Transverse colon (tissue), 4 donors: ENCODE measurements at regions not wholly inside any gene's neighbourhood (a gene's known extent, or its start where the extent isn't known, plus 50 kb on each side); places are given as distances from the start of the nearest gene placed in this dataset.

Source experiments
- DNase-seq: peaks from one replicate; pipeline ENCODE4 v3.0.0-alpha.2; 2019
- H3K27ac ChIP-seq, 4 donors: fragments of 200-600 bp; sonication (generic); 2 replicates each; pipeline ENCODE4 v1.5.1; 2016 to 2018; ENCODE audit warnings: inconsistent platforms in 4 of 4
- H3K27me3 ChIP-seq: fragments of 200-600 bp; sonication (generic); 2 replicates; pipeline ENCODE4 v1.5.1; 2017; ENCODE audit warnings: inconsistent platforms
- H3K36me3 ChIP-seq, 4 donors: fragments of 200-600 bp; sonication (generic); 2 replicates each; pipeline ENCODE4 v1.5.1; 2017 to 2019; ENCODE audit warnings: inconsistent platforms in 4 of 4
- H3K4me1 ChIP-seq, 4 donors: fragments of 200-600 bp; sonication (generic); 2 replicates each; pipeline ENCODE4 v1.5.1; 2017 to 2020; ENCODE audit warnings: inconsistent platforms in 4 of 4
- H3K4me3 ChIP-seq, 4 donors: fragments of 200-600 bp; sonication (generic); 1 replicate in 1 of 4; 2 replicates in 3 of 4; pipeline versions ENCODE4 v1.5.1 to v1.6.1; 2017 to 2019; ENCODE audit warnings: inconsistent platforms in 4 of 4
- H3K9me3 ChIP-seq, 2 donors: fragments of 200-600 bp; sonication (generic); 2 replicates each; pipeline ENCODE4 v1.5.1; 2017 to 2019; ENCODE audit warnings: inconsistent platforms in 2 of 2
- EP300 ChIP-seq: sonication (generic); formaldehyde crosslinking; IDR thresholded peaks from one replicate; pipeline ENCODE4 v1.6.1; 2017; ENCODE audit warnings: antibody characterized with exemption, low read depth
- POLR2A ChIP-seq: fragments of 450-650 bp; IDR thresholded peaks from one replicate; pipeline ENCODE4 v1.6.1; 2016; ENCODE audit warnings: antibody characterized with exemption, mild to moderate bottlenecking, moderate library complexity
- POLR2AphosphoS5 ChIP-seq, 3 donors: sonication (generic); formaldehyde crosslinking; IDR thresholded peaks; one replicate each; pipeline ENCODE4 v1.6.1; 2016; ENCODE audit warnings: antibody characterized with exemption in 3 of 3
- WGBS, 2 donors: methylation state at CpG; one replicate each; pipeline ENCODE4 v1.1.5; 2018; ENCODE audit warnings: low coverage in 1 of 2; 5-methylcytosine and 5-hydroxymethylcytosine counted together
- in situ Hi-C, 4 donors: fragments of 200-750 bp; cut with MboI; loops; one replicate each; pipeline versions ENCODE4 v1.15.0 to v1.15.1; 2017; ENCODE audit warnings: low sequenced_read_pairs in 3 of 4, low pct_ligation_motif_present in 1 of 4, low pct_unique_long_range_greater_than_20kb in 1 of 4
- intact Hi-C: fragments of 100-400 bp; cut with DNase I; formaldehyde crosslinking; loops from one replicate; pipeline ENCODE4 v1.15.1; 2023; ENCODE audit warnings: low total_unique reads
- TF ChIP-seq, protein P1 (sequence below), 5 experiments: fragments of 200-600 bp in 3 of 5; fragments of 450-650 bp in 2 of 5; sonication (generic) in 3 of 5; IDR thresholded peaks; 1 replicate in 2 of 5; 2 replicates in 3 of 5; pipeline ENCODE4 v1.5.1; 2016 to 2017; ENCODE audit warnings: antibody characterized with exemption in 5 of 5, inconsistent platforms in 3 of 5, mild to moderate bottlenecking in 2 of 5, moderate library complexity in 1 of 5

DNA sequence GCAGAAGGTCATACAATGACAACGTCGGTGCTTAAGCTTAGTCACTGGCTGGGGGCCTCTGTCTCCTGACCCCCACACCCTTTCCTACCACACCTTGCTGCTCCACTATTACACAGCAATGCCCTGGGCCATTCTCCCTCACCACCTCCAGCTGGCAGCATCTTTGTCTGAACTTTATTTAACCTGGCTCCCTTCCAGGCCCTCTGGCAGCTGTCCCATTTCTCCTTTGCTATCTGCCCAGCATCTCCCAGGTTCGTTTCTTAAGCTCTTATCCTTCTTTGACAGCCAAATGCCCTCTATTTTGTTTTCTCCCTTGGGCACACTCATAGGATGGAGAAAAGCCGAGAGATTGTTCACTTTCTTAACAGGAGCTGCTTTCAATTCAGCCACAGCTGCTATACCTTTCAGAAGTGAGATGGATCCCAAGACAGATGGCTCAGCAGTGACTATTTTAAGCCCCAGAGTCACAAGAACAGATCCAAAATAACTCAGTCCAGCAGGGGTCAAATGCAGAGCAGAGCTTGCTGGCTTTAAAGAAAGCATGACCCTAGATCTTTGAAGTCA lies 1277.1 kb upstream of the AUTS2 start:
- Histone ChIP-seq H3K27ac (no peak overlapping the region), H3K4me1 (peaks cover 0 to 4% (median 2%) of the 10 kb centered on the region in 4 donors), H3K27me3 (no peaks in the 10 kb centered on the region), H3K4me3 (no peak overlapping the region), H3K9me3 (no peaks in the 10 kb centered on the region), H3K36me3 (no peaks in the 10 kb centered on the region)
- no peak for DNase-seq
- in situ Hi-C loops: no loop called here
- intact Hi-C loops: no loop called here
- WGBS, 2 donors: 30 to 41% methylated on average over 3 to 4 of the region's 4 CpGs
- TF ChIP-seq EP300: no peak
- TF ChIP-seq POLR2A: no peak
- TF ChIP-seq, protein P1, sequence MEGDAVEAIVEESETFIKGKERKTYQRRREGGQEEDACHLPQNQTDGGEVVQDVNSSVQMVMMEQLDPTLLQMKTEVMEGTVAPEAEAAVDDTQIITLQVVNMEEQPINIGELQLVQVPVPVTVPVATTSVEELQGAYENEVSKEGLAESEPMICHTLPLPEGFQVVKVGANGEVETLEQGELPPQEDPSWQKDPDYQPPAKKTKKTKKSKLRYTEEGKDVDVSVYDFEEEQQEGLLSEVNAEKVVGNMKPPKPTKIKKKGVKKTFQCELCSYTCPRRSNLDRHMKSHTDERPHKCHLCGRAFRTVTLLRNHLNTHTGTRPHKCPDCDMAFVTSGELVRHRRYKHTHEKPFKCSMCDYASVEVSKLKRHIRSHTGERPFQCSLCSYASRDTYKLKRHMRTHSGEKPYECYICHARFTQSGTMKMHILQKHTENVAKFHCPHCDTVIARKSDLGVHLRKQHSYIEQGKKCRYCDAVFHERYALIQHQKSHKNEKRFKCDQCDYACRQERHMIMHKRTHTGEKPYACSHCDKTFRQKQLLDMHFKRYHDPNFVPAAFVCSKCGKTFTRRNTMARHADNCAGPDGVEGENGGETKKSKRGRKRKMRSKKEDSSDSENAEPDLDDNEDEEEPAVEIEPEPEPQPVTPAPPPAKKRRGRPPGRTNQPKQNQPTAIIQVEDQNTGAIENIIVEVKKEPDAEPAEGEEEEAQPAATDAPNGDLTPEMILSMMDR (IDR thresholded peaks at IDR 0.05): no peak
- no peak for TF ChIP-seq POLR2AphosphoS5 (IDR thresholded peaks at IDR 0.05)

GRCh38 chr7:68321776-68322496 lies 1276.3 kb upstream of the AUTS2 start:
- 57 to 80% methylated on average over 1 to 5 of the region's 5 CpGs for WGBS, 2 donors
- Histone ChIP-seq H3K4me1 (peaks cover 0 to 4% (median 2%) of the 10 kb centered on the region in 4 donors), H3K36me3 (no peaks in the 10 kb centered on the region), H3K27me3 (no peaks in the 10 kb centered on the region), H3K4me3 (no peak overlapping the region), H3K27ac (no peak overlapping the region), H3K9me3 (no peaks in the 10 kb centered on the region)
- TF ChIP-seq POLR2AphosphoS5 (IDR thresholded peaks at IDR 0.05) (no peak), EP300 (no peak), POLR2A (no peak)
- TF ChIP-seq, protein P1 (IDR thresholded peaks at IDR 0.05): no peak
- no peak for DNase-seq
- in situ Hi-C loops: no loop called here
- intact Hi-C loops: no loop called here

- intact Hi-C loops: no loop called here
- TF ChIP-seq EP300: no peak
- no peak overlapping the region for H3K27ac ChIP-seq
- H3K27me3 ChIP-seq: no peaks in the 10 kb centered on the region
- DNase-seq: no peak
- H3K4me1 ChIP-seq: peaks cover 0 to 4% (median 2%) of the 10 kb centered on the region in 4 donors
- H3K9me3 ChIP-seq: peaks cover 0 to 2% of the 10 kb centered on the region in 2 donors
- no peak overlapping the region for H3K4me3 ChIP-seq
- H3K36me3 ChIP-seq: no peaks in the 10 kb centered on the region
- in situ Hi-C loops: no loop called here
- 84 to 92% methylated on average over 6 of the region's 6 CpGs for WGBS, 2 donors
Measured at GRCh38 chr7:68324621-68325020, 1273.7 kb upstream of the AUTS2 start.

- in situ Hi-C loops (no loop called here), intact Hi-C loops (no loop called here)
- H3K36me3 ChIP-seq: no peaks in the 10 kb centered on the region
- no peaks in the 10 kb centered on the region for H3K27me3 ChIP-seq
- peaks cover 5 to 6% of the 10 kb centered on the region in 2 donors for H3K9me3 ChIP-seq
- 94 to 100% methylated on average over 3 of the region's 3 CpGs for WGBS, 2 donors
- DNase-seq: no peak
- H3K4me1 ChIP-seq: no peaks in the 10 kb centered on the region
- H3K4me3 ChIP-seq: no peak overlapping the region
- H3K27ac ChIP-seq: no peak overlapping the region
- no peak for TF ChIP-seq EP300
- no peak for TF ChIP-seq POLR2A
- TF ChIP-seq POLR2AphosphoS5 (IDR thresholded peaks at IDR 0.05): no peak
Measured at GRCh38 chr7:68334216-68334615, 1264.1 kb upstream of the AUTS2 start.

DNA sequence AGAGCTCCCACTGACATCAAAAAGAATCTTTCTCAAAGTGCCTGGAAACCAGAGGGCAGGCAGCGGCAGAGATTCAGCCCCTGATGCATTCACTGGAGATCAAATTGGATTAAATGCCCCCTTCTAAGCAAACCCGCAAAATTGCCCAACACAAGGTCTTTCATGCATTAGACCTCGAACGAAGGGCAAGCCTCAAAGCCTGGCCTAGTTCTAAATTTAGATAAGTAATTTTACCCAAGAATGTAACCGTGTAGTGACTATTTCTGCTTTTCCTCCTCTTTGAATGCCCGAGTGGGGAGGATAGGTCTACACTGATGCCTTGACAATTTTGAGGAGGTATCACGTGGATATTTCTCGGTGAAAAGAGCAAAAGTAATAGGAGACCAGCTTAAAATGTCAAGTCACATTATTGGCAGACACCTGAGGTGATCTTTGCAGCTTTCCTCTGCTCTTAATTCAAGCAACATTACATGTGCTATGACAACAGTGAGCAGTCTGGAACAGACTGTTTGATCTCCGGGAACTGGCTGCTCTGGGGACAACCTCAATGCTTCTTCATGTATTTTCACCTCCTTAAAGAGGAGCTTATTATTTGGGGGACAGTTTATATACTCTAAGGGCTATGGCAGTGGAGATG lies 1263.5 kb upstream of the AUTS2 start:
- TF ChIP-seq POLR2AphosphoS5 (IDR thresholded peaks at IDR 0.05): no peak
- TF ChIP-seq, protein P1 (IDR thresholded peaks at IDR 0.05): no peak
- TF ChIP-seq EP300: no peak
- no peak for TF ChIP-seq POLR2A
- Histone ChIP-seq H3K4me3 (no peak overlapping the region), H3K27me3 (no peaks in the 10 kb centered on the region), H3K4me1 (no peaks in the 10 kb centered on the region), H3K9me3 (peaks cover 4 to 5% of the 10 kb centered on the region in 2 donors), H3K27ac (no peak overlapping the region), H3K36me3 (no peaks in the 10 kb centered on the region)
- in situ Hi-C loops (no loop called here), intact Hi-C loops (no loop called here)
- DNase-seq: no peak
- WGBS, 2 donors: 79 to 80% methylated on average over 9 of the region's 9 CpGs
